Suppressor macrophage treated with lipopolysaccharide for 1 hour (primary cell): ENCODE measurements at regions not wholly inside any gene's neighbourhood (a gene's known extent, or its start where the extent isn't known, plus 50 kb on each side); places are given as distances from the start of the nearest gene placed in this dataset.

ENCODE experiments used
- DNase-seq, 3 donors: peaks; one replicate each; pipeline ENCODE4 v3.0.0-alpha.2; 2020 to 2022

GRCh38 chr7:85866540-85866939, 679.7 kb upstream of the SEMA3D start:
- DNase-seq = no peak

DNA sequence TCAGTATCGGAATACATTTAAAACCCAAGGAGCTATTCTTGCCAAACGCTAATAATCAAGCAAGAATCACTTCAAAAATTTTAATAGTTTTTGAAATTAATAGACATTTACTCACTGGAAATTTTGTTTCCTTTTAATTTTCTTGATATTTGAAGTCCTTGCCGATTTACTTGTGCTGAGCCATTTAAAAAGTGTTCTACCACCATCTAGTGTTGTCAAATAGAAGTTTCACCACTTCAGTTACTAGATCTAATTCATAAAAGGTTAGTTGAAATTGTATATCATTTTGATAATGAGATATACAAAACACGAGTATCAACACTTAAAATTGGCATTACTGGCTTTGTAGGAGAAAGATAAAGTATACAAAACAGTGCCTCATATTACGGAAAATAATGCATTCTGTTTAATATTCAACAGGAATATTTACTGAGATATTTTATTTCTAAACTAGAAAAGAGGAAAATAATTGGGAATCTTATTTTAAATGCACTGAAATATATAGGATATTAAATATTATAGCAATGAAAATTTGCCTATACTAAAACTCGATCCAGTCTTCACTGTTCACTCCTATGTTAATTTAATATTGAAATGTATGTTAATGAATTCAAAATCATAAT, 664.8 kb upstream of the SEMA3D start:
- peak; percentile 3 to 28 (median 24) for DNase-seq

GRCh38 chr7:85850381-85850780, 663.5 kb upstream of the SEMA3D start:
- DNase-seq = no peak

GRCh38 chr7:85840554-85840953, 653.7 kb upstream of the SEMA3D start:
- no peak for DNase-seq

DNA sequence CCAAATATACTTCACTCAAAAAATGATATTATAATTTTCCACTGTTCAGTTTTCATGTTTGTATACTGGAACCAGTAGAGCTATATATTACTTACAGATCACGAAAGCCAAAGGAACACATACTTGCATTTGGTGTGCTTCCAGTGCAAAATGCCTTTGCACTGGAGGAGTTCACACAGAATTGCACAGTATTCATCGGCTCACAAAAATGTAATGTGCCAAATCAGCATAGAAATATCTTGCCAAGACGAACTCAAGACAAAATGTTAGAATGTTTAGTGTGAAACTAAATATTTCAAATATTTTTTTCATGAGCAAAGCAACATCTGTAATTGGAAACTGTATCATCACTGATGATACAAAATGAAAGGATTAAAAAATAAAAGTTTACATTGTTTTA, 646.2 kb upstream of the SEMA3D start:
- DNase-seq = no peak

DNA sequence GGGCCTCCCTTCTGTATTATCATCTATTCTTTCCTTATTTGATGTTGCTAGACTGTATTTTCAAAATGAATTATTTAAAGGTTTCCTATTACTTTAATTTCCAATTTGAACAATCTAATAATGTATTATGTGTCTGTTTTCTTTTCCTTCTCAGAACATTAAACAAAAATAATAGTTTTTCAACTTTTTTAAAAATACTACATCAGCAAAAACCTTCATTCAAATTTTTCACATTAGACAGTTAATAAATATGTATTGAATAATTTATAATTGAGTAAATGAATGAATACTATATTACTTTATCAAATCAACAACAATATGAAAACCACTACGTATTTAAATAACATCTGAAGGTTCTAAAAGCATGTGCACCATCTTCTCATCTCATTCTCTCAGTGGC, 644.1 kb upstream of the SEMA3D start:
- DNase-seq = no peak

- DNase-seq = peak in 2 of 3 donors; percentile 11 to 12
These were observed 643.1 kb upstream of the SEMA3D start for GRCh38 chr7:85829817-85830432.

DNA sequence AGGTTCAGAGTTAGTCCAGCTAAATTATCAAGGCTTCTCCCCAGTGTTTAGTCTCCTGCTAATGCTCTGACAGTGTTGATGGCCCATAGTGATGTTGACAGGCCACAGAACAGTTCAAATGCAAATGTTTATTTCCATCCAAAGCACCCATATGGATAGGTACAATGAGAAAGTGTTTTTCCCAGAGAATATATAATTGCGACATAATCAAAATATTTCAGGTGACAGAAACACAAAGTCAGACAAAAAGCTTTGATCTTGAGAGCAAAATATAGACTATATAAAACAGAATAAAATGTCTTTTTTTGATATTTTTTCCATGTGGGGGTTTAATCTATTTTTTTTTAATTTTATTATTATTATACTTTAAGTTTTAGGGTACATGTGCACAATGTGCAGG, 642.3 kb upstream of the SEMA3D start:
- DNase-seq = no peak

DNA sequence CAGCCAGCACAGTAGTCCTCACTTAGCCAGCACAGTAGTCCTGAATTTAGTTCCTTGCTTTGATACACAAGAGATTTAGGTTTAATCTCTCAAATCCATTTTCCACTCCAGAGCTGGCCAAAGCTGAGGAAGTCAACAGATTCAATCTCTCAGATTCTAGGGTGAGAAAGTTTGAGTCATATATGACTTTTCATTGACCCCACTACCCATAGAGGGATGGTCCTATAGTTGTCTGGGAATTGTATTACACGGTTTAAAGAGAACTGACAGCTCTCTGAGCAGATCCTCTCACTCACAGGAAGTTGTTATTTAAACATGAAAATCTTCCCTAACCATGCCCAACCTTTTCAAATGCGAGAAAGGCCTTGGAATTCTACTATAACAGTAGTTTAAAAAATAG, 641.8 kb upstream of the SEMA3D start:
- no peak for DNase-seq

DNA sequence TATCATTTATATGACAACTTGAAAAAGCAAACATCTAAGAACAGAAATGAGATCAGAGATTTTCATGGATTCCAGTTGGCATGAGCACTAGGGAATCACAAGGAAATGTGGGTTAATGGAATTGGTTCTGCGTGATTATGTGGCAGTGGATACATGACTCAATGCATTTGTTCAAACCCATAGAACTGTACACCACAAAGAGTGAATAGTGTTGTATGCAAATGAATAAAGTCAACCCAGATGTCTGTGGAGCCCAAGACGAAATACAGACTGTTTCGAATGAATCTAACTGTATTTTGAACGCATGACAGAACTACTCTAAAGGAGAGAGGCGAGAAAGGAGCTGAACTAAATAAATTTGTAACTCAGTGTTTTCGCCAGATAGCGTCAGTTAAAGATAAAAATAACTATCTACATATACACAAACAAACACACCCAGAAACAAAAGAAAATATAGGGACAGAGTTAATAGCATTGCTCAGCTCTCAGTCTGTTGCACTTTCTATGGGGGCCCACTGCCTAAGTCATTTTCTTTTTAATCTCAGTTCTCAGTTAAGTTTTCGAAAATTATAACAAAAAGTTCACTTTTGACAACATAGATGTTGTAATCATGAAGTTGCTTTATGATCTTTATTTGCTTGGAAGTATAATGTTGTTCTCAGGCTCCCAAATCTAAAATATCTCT, 636.7 kb upstream of the SEMA3D start:
- DNase-seq = no peak

DNA sequence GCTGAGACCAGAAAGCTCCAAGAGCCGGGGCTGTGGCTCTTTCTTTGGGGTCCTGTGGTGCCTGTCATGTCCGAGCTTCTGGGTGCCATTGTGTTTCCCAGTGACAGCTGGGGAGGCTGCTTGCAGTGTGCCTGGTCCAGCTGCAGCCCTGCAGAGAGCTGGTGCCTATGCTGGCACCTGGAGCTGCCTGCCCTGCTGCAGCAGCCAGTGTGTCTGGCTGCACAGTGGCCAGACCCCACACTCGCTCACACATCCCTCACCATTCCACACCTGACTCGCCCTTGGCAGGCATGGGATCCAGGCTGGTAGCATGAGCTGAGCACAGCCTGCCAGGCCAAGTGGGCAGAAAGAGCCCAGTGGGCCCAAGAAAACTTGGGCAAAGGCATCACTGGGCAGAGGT, 635.1 kb upstream of the SEMA3D start:
- no peak for DNase-seq

DNA sequence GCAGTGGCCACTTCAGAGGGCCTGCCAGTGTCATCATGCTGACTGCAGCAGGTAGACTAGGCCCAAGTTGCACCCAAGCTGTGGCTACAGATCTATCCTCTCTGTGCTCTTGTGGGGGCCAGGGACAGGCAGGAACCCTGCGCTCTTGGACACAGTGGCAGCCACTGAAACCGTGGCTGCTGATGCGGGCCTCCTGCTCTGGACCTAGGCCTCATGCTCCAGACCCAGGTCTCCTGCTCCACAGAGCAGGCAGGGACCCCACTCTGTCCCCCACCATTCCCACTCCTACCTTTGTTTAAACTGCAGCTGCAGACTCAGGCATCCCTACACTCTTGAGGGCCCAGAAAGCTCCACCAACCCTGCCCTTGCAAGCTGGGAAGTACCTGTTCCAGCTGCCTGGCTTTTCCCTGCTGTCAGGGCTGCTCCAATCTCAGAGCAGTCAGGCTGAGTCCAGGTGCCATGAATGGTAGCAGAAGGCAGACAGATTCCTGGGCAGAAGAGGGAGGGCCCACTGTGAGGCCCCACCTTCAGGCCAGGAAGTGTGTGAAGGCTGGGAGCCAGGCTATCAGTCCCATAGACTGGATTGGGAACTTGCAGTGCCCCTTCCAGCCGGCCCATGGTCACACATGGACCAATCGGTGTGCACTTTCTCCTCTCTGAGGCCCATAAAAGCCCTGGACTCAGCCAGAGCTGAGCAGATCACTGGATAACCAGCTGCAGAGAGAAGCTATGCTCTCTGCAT, 634.0 kb upstream of the SEMA3D start:
- no peak for DNase-seq

DNA sequence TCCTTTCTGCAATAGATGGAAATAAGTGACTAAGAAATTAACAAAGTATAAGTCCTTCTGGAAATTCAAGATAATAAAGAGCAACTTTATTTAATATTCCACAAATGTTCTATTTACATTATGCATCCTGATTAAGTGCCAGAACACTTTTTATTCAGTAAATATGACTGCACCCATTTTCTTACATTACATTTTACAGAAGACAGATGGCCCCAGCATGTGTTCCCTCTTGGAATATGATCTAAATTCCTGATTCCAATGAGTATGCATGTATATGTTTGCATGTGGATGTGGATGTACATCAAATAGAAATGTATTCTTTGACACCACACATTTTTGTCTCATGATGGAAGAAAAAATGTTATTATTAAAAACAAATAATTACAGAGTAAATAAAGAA, 628.7 kb upstream of the SEMA3D start:
- DNase-seq = no peak

DNA sequence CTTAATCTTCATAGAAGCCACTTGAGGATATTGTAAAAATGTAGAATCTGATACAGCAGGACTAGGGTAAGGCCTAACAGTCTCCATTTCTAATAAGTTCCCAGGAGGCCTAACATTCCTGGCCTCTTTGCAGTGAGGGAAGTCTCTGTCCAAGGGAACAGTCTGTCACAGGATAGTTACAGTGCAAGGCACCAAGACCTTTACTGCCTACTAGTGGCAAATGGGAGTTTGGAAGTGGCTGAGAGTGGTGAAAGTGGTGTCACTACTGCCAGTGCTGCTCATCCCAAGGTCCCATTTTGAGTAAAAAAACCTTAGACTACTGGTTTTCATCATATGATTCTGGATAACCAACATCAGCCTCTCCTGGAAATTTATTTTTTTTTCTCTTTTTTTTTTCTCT, 619.5 kb upstream of the SEMA3D start:
- DNase-seq = no peak

DNA sequence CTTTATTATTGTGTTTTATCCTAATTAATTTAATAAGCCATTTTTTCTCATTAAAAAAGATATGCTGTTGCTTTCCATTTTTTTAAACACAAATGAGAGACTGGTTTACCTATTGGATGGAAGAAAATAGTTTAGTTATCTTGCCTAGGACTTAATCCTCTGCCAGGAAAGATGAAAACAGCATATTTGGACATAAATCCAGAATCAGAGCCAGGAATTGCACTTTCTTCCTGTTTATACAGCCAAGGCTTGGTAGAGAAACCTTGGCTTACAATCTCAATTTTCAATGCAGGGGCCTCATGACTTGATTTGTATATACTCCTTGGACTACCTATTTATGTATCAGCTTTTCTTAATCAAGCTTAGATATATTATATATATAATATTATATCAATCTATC, 618.8 kb upstream of the SEMA3D start:
- peak in 1 of 3 donors; percentile 16 for DNase-seq

GRCh38 chr7:85805249-85805648, 618.4 kb upstream of the SEMA3D start:
- no peak for DNase-seq

- DNase-seq = peak in 1 of 3 donors; percentile 5
These were observed 615.4 kb upstream of the SEMA3D start for GRCh38 chr7:85802211-85802610.

GRCh38 chr7:85796956-85797355, 610.1 kb upstream of the SEMA3D start:
- DNase-seq = no peak

DNA sequence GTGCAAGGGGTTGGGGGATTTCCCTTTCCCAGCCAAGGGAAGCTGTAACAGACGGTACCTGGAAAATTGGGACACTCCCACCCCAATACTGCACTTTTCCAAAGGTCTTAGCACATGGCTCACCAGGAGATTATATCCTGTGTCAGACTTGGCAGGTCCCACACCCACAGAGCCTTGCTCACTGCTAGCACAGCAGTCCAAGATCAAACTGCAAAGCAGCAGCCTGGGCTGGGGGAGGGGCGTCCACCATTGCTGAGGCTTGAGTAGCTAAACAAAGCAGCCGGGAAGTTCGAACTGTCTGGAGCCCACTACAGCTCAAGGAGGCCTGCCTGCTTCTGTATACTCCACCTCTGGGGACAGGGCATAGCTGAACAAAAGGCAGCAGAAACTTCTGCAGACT, 604.2 kb upstream of the SEMA3D start:
- peak in 1 of 3 donors; percentile 9 for DNase-seq

GRCh38 chr7:85781606-85782005, 594.8 kb upstream of the SEMA3D start:
- DNase-seq = peak in 1 of 3 donors; percentile 1

- DNase-seq = no peak
These were observed 590.0 kb upstream of the SEMA3D start for GRCh38 chr7:85776691-85777345.

DNA sequence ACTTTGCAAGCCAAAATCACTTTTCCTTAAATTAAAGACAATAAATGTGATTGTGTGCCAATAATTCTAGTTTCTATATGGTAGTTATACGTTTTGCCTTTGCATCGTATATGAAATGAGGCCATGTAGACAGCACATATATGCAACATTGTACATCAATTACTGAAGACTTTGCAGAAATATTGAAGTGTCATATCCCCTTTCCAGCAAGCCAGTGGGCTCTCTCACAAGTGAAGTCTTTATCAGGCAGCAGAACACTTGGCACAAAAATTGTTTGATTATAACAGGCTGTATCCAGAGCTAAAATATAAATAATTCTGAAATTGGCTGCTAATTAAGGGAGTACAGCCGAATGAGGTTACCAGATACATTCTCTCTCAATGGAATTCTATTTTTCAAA, 588.6 kb upstream of the SEMA3D start:
- no peak for DNase-seq

DNA sequence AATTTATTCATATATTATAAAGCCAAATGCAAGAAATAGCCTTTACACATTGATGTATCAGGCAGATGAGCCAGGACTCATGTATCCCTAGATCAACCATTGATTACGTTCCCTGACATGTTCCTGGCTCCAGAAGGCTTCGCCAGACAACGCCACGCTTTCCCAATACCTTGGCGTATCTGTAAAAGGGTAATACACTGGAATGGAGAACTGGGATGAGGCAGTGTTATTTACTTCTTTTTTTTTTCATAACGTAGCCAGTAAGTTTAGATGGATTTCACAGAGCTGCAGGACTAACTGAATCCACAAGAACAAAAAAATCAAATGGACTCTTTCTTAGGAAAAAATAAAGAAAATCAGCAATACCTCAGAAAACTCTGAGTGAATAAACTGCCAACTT, 588.1 kb upstream of the SEMA3D start:
- no peak for DNase-seq
